Smooth muscle cell (in vitro differentiated cells): ENCODE measurements at regions not wholly inside any gene's neighbourhood (a gene's known extent, or its start where the extent isn't known, plus 50 kb on each side); places are given as distances from the start of the nearest gene placed in this dataset.
A peak's percentile ranks its signal among the peaks of the same experiment; 100 is the strongest.

Experiments
- DNase-seq: peaks from one replicate; lab custom pipeline; 2025; ENCODE audit not compliant: unreplicated experiment; lab: John Stamatoyannopoulos, UW
- H2AFZ ChIP-seq: fragments of 200-600 bp; sonication (generic); 2 replicates; pipeline ENCODE4 v1.6.0; 2016; ENCODE audit warnings: antibody characterized with exemption, low read depth, mild to moderate bottlenecking
- H3F3A ChIP-seq: fragments of 200-600 bp; sonication (generic); 2 replicates; pipeline ENCODE4 v1.6.0; 2017; ENCODE audit warnings: antibody characterized with exemption, low read depth
- H3K27ac ChIP-seq: fragments of 200-600 bp; sonication (generic); 2 replicates; pipeline ENCODE4 v1.5.1; 2016; ENCODE audit warnings: low read depth, mild to moderate bottlenecking
- H3K27me3 ChIP-seq: fragments of 200-600 bp; sonication (generic); 2 replicates; pipeline ENCODE4 v1.6.1; 2016; ENCODE audit warnings: low read depth, mild to moderate bottlenecking
- H3K36me3 ChIP-seq: fragments of 200-600 bp; sonication (generic); 2 replicates; pipeline ENCODE4 v1.5.1; 2016; ENCODE audit warnings: low read depth
- H3K4me1 ChIP-seq: fragments of 200-600 bp; sonication (generic); 2 replicates; pipeline ENCODE4 v1.5.1; 2016; ENCODE audit warnings: low read depth
- H3K4me2 ChIP-seq: fragments of 200-600 bp; sonication (generic); 2 replicates; pipeline ENCODE4 v1.6.0; 2016; ENCODE audit warnings: mild to moderate bottlenecking
- H3K4me3 ChIP-seq: fragments of 200-600 bp; sonication (generic); 2 replicates; pipeline ENCODE4 v1.5.1; 2016; ENCODE audit warnings: mild to moderate bottlenecking
- H3K79me2 ChIP-seq: fragments of 200-600 bp; sonication (generic); 2 replicates; pipeline ENCODE4 v1.6.0; 2016; ENCODE audit warnings: low read depth, mild to moderate bottlenecking
- H3K9ac ChIP-seq: fragments of 200-600 bp; sonication (generic); 2 replicates; pipeline ENCODE4 v1.6.0; 2016; ENCODE audit warnings: low read depth
- H3K9me3 ChIP-seq: fragments of 200-600 bp; sonication (generic); replicated peaks from 2 replicates; pipeline ENCODE4 v1.5.1; 2016; ENCODE audit warnings: low read depth
- H4K20me1 ChIP-seq: fragments of 200-600 bp; sonication (generic); 2 replicates; pipeline ENCODE4 v1.6.0; 2016; ENCODE audit warnings: low read depth
- WGBS: methylation state at CpG from one replicate; pipeline ENCODE4 v1.1.7; 2016; ENCODE audit warnings: low lambda C conversion rate; 5-methylcytosine and 5-hydroxymethylcytosine counted together
- TF ChIP-seq, protein P1 (sequence below): fragments of 200-600 bp; sonication (generic); IDR thresholded peaks from 2 replicates; pipeline ENCODE4 v1.5.1; 2017; ENCODE audit warnings: borderline replicate concordance, mild to moderate bottlenecking, antibody characterized with exemption; ENCODE audit not compliant: insufficient read depth, poor library complexity, severe bottlenecking

DNA sequence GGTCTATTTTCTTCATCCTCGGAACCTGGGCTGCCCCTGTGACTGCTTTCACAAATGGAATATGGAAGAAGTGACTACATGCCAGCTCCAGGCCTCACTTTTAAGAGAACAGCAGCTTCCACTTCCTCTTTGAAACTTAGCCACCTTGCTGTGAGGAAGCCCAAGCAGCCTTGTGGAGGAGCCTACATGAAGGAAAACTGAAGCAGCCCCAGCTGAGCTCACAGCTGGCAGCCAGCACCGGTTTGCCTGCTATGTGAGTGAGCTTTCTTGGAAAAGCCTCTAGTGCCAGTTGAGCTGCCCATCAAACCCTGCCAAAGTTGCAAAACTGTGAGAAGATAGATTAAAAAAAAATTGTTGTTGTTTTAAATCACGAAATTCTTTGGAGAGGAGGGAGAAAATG lies 498.0 kb upstream of the PROK2 start:
- Histone ChIP-seq H3K4me3 (no peak overlapping the region), H3K4me2 (no peak overlapping the region), H3K36me3 (no peaks in the 10 kb centered on the region), H3K27ac (no peak overlapping the region), H3F3A (no peaks in the 10 kb centered on the region), H3K9me3 (no peaks in the 10 kb centered on the region), H3K9ac (no peak overlapping the region), H4K20me1 (no peaks in the 10 kb centered on the region), H3K27me3 (no peaks in the 10 kb centered on the region), H3K4me1 (no peaks in the 10 kb centered on the region), H3K79me2 (no peaks in the 10 kb centered on the region), H2AFZ (no peak overlapping the region)
- DNase-seq: no peak
- TF ChIP-seq, protein P1, sequence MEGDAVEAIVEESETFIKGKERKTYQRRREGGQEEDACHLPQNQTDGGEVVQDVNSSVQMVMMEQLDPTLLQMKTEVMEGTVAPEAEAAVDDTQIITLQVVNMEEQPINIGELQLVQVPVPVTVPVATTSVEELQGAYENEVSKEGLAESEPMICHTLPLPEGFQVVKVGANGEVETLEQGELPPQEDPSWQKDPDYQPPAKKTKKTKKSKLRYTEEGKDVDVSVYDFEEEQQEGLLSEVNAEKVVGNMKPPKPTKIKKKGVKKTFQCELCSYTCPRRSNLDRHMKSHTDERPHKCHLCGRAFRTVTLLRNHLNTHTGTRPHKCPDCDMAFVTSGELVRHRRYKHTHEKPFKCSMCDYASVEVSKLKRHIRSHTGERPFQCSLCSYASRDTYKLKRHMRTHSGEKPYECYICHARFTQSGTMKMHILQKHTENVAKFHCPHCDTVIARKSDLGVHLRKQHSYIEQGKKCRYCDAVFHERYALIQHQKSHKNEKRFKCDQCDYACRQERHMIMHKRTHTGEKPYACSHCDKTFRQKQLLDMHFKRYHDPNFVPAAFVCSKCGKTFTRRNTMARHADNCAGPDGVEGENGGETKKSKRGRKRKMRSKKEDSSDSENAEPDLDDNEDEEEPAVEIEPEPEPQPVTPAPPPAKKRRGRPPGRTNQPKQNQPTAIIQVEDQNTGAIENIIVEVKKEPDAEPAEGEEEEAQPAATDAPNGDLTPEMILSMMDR: no peak
- 91% methylated on average over 3 of the region's 3 CpGs for WGBS

DNA sequence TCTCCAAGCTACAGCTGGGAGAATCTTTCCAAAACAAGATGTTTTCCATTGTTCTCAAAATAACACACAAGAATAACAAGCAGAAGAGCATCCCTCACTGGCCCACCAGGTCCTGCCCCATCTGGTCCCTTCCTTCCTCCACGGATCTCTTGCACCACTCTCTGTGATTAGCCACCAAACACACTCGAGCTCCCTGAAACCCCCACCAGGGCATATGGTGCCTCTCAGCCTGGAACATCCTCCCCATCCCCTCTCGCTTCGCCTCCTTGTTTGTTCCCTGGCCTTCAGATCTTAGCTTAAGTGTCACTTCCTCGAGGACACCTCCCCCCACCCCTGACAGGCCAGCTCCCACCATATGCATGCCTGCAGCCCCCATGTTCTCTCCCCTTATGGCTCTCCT lies 496.6 kb upstream of the PROK2 start:
- H4K20me1 ChIP-seq: no peaks in the 10 kb centered on the region
- no peak overlapping the region for H3K4me3 ChIP-seq
- H2AFZ ChIP-seq: no peak overlapping the region
- H3F3A ChIP-seq: no peaks in the 10 kb centered on the region
- H3K36me3 ChIP-seq: no peaks in the 10 kb centered on the region
- H3K79me2 ChIP-seq: no peaks in the 10 kb centered on the region
- no peak overlapping the region for H3K4me2 ChIP-seq
- no peak for DNase-seq
- WGBS: 91% methylated on average over 5 of the region's 5 CpGs
- H3K27ac ChIP-seq: no peak overlapping the region
- H3K9ac ChIP-seq: no peak overlapping the region
- no peaks in the 10 kb centered on the region for H3K9me3 ChIP-seq
- H3K4me1 ChIP-seq: no peaks in the 10 kb centered on the region
- H3K27me3 ChIP-seq: no peaks in the 10 kb centered on the region
- TF ChIP-seq, protein P1: no peak

DNA sequence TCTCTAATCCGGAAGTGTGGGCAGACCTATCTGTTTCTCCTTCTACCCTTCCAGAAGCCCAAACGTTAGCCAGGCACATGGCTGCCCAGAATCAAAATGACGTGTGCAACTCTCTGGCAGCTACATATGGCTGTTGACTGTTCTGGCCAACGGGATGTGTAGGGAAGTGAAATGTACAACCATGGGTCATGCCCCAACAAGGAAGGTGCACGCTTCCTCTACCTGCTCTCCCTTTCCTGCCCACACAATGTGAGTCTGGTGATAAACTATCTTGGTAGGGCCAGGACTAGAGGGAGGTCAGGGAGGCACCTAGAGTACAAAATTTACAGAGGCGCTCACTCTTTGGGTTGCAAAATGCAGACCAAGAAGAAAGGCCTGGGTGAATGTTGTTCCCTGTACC lies 495.9 kb upstream of the PROK2 start:
- Histone ChIP-seq H3K4me2 (no peak overlapping the region), H3K9ac (no peak overlapping the region), H3K4me1 (no peaks in the 10 kb centered on the region), H4K20me1 (no peaks in the 10 kb centered on the region), H3K27me3 (no peaks in the 10 kb centered on the region), H3K79me2 (no peaks in the 10 kb centered on the region), H3K27ac (no peak overlapping the region), H3K4me3 (no peak overlapping the region), H3F3A (no peaks in the 10 kb centered on the region), H3K9me3 (no peaks in the 10 kb centered on the region), H3K36me3 (no peaks in the 10 kb centered on the region), H2AFZ (no peak overlapping the region)
- DNase-seq: no peak
- TF ChIP-seq, protein P1: no peak
- WGBS: 93% methylated on average over 6 of the region's 6 CpGs

DNA sequence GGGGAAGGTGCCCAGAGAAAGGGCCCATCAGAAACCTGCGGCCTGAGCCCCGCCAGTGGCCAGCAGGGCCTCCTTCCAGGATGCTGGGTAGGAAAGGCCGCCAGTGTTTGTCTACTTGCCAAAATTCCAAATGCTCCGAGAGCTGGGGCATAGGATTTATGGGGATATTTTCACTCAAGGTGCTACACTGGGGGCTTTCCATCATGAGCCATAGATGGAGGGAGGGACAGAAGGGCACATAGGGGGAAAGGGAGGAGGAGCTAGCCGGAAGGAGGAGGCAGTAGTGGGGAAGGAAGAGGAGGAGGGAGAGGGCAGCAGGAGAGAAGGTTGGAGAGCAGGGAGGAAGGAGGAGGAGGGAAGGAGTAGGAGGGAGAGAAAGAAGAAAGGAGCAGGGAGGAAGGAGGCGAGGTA lies 494.7 kb upstream of the PROK2 start:
- WGBS: 85% methylated on average over 6 of the region's 6 CpGs
- no peak for DNase-seq
- H3K27me3 ChIP-seq: no peaks in the 10 kb centered on the region
- no peaks in the 10 kb centered on the region for H4K20me1 ChIP-seq
- H2AFZ ChIP-seq: peak overlapping the region; percentile 54
- H3F3A ChIP-seq: peaks cover 8% of the 10 kb centered on the region
- H3K4me2 ChIP-seq: peak overlapping the region; percentile 22
- H3K79me2 ChIP-seq: no peaks in the 10 kb centered on the region
- peaks cover 6% of the 10 kb centered on the region for H3K4me1 ChIP-seq
- no peak overlapping the region for H3K9ac ChIP-seq
- TF ChIP-seq, protein P1: no peak
- H3K9me3 ChIP-seq: no peaks in the 10 kb centered on the region
- no peak overlapping the region for H3K4me3 ChIP-seq
- no peak overlapping the region for H3K27ac ChIP-seq
- H3K36me3 ChIP-seq: no peaks in the 10 kb centered on the region
